COR-L47 (cell line): ENCODE measurements at regions not wholly inside any gene's neighbourhood (a gene's known extent, or its start where the extent isn't known, plus 50 kb on each side); places are given as distances from the start of the nearest gene placed in this dataset.

Experiments used
- DNase-seq: peaks from one replicate; lab custom pipeline; 2025; lab: John Stamatoyannopoulos, UW

- DNase-seq = no peak
These were observed 140.1 kb downstream of the RBFOX3 start for GRCh38 chr17:79470754-79471153.

GRCh38 chr17:79469646-79470045, 141.2 kb downstream of the RBFOX3 start:
- DNase-seq = no peak

GRCh38 chr17:79468183-79468944, 142.5 kb downstream of the RBFOX3 start:
- no peak for DNase-seq

GRCh38 chr17:79466562-79467350, 144.1 kb downstream of the RBFOX3 start:
- DNase-seq = no peak

GRCh38 chr17:79465681-79466025, 145.2 kb downstream of the RBFOX3 start:
- DNase-seq = no peak

- no peak for DNase-seq
These were observed 145.7 kb downstream of the RBFOX3 start for GRCh38 chr17:79465011-79465680.

GRCh38 chr17:79464318-79465010, 146.4 kb downstream of the RBFOX3 start:
- no peak for DNase-seq

GRCh38 chr17:79463421-79464317, 147.2 kb downstream of the RBFOX3 start:
- no peak for DNase-seq

- no peak for DNase-seq
These were observed 149.8 kb downstream of the RBFOX3 start for GRCh38 chr17:79461041-79461440.

- DNase-seq = no peak
These were observed 151.0 kb downstream of the RBFOX3 start for GRCh38 chr17:79459846-79460245.

- no peak for DNase-seq
These were observed 151.7 kb downstream of the RBFOX3 start for GRCh38 chr17:79459003-79459655.

- DNase-seq = no peak
These were observed 152.5 kb downstream of the RBFOX3 start for GRCh38 chr17:79458356-79458755.

GRCh38 chr17:79457889-79458288, 153.0 kb downstream of the RBFOX3 start:
- DNase-seq = no peak

GRCh38 chr17:79457376-79457775, 153.5 kb downstream of the RBFOX3 start:
- DNase-seq = no peak

- no peak for DNase-seq
These were observed 155.2 kb downstream of the RBFOX3 start for GRCh38 chr17:79455636-79456035.

- DNase-seq = no peak
These were observed 156.0 kb downstream of the RBFOX3 start for GRCh38 chr17:79454826-79455225.

GRCh38 chr17:79453481-79453880, 157.4 kb downstream of the RBFOX3 start:
- DNase-seq = no peak

GRCh38 chr17:79452706-79453105, 158.1 kb downstream of the RBFOX3 start:
- DNase-seq = no peak

GRCh38 chr17:79451167-79451566, 159.7 kb downstream of the RBFOX3 start:
- no peak for DNase-seq

- no peak for DNase-seq
These were observed 164.3 kb downstream of the RBFOX3 start for GRCh38 chr17:79446399-79447009.
